GM04503 (cell line): ENCODE measurements at regions not wholly inside any gene's neighbourhood (a gene's known extent, or its start where the extent isn't known, plus 50 kb on each side); places are given as distances from the start of the nearest gene placed in this dataset.
A peak's percentile ranks its signal among the peaks of the same experiment; 100 is the strongest.
"Not testable (repeated sequence)": the region's sequence is repeated elsewhere in the genome, so short reads cannot be mapped to it uniquely, and the experiment has no call there.

ENCODE experiments used
- DNase-seq: peaks from one replicate; pipeline ENCODE4 v3.0.0-alpha.2; 2012; ENCODE audit warnings: low read depth

DNA sequence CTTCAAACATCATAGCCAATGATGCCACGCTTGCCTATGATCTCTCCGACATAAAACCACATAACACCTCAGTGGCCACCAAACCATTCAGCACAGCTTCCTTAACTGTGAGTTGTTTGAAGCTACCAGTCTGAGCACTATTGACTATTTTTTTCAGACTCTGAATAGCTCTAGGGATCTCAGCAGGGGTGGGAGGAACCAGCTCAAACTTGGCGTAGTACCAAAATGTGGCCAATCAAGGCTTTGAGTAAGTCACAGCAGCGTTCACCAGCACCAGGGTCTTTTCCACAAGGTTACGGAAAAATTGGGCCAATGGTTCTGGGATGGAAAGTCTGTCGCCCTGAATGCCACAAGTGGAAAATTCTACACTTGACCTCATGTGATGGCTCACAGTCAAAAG is 70.6 kb downstream of the SMPDL3A start:
- no peak for DNase-seq

DNA sequence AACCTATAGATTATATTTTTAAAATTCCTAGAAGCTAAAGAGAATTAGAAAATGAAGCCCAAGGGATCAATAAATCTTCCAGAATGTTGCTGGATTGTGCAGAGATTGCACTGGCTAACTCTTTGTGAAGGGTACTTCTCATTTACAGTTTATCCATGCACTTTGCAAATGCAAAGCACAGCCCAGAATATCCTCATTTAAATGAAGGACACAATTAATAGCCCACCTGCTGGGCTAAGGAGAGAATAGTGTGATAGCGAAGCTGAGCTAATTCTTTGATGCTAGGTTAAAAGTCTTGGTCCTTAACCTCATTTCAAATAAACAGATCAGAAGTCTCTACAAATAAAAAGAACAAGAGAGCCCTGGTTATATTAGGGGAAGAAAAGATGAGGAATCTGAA is 72.5 kb downstream of the SMPDL3A start:
- no peak for DNase-seq

DNA sequence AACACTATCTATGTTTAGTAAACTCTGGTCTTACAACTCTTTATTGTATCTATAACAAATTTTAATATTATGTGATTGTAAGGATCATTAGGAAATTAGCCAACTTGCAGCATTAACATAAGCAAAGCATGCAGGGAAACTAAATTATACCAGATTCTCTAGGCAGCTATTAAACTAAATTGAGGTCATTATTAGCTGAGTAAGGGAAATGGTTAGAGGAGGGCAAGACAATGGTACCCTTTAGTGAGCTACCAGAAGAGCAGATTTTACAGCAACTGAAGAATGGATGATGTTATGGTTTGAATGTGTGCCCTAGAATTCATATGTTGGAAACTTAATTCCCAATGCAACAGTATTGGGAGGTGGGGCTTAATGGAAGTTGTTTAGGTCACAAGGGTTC is 79.1 kb downstream of the SMPDL3A start:
- no peak for DNase-seq

DNA sequence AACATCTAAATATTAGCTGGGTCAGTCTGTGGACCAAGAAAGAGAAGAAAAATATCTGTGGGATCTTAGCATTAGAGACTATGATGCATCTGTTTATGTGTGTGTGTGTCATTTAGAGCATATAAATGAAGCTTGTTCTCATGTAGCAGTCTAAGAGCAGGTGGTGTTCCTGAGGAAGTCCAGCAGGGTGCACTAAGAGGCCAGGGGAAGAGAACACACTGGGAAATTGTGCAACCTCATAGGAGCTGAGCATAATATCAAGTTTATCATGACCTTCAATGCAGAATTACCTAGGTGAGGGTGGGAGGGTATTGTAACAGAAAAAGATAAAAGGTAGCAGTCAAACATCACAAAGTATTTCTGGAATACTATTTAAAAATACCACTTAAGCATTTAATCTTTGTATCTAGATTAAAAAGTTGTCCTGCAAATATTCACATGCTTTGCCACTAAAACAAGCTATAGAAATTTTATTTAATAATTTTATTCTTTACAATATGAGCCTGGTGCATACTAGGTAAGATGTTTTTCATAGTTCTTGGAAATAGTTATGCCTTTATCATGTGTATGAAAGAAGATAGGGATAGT is 80.5 kb downstream of the SMPDL3A start:
- DNase-seq: peak; percentile 6

DNA sequence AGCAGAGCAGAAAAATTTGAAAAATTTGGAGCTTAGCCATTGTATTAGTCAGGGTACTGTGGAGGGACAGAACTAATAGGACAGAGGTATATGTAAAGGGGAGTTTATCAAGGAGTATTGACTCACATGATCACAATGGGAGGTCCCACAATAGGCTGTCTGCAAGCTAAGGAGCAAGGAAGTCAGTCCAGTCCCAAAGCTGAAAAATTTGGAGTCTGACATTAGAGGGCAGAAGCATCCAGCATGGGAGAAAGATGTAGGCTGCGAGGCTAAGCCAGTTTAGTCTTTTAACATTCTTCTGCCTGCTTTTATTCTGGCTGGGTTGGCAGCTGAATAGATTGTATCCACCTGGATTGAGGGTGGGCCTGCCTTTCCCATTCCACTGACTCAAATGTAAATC is 82.0 kb downstream of the SMPDL3A start:
- DNase-seq: no peak

DNA sequence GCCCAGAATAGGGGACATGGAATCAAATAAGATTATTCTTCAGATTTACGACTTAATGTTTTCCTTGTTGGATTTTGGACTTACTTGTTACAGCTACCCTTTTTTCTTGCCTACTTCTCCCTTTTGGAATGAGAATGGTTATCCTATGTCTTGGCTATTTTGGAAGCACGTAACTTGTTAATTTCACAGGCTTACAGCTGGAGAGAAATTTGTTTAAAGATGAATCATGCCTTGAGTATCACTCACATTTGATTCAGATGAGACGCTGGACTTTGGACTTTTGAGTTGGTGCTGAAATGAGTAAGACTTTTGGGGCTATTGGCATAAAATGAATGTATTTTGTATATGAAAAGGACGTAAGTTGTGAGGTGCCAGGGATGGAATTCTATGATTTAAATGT is 83.3 kb downstream of the SMPDL3A start:
- DNase-seq: no peak

DNA sequence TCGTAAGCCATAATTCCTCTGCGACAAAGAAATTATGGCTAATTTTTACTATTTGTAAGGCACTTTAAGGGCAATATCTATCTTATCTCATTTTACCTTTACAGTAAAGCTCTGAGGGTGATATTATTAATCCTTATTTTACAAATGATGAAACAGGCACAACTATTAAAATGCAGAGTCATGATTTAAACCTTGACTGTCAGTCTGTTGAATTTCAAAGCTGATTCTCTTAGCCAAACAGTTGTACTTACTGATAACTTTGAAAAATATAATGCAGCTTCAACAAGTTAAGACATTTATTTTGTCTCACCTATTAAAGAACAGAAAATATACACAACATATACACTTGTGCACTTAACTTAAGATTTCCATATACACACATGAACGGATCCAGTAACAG is 88.2 kb downstream of the SMPDL3A start:
- no peak for DNase-seq

DNA sequence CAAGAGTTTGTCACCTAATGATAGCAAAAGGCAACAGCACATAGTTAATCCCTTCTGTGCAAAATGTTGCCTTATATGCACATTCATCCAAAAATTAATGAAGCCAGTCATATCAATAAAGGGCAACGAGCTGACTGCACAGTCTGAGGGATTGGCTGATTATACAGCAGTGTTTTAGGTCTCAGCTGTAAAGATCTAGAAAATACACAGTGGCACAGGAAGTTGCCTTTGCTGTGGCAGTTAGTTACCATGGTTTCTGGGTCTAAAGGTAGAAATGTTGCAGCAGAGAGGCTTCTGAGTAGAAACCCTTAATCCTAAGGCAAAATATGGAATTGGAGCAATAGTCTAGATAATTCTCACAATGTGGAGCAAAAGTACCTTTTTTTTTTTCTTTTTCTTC is 89.7 kb downstream of the SMPDL3A start:
- DNase-seq: no peak

DNA sequence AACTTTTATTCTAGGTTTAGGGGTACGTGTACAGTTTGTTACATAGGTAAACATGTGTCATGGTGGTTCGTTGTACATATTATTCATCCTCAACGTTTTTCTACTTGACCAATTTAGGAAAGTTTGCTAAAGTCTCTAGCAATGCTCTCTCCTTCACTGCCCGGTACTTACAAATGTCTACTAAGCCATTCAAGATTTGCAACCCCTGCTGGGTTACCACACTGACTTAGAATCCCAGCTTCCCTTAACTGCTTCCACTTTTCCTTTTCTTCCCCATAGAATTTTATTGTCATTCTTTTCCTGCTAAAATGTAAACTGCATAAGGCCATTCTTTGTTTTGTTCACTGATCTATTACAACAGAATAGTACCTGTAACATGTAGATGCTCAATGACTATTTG is 97.4 kb downstream of the SMPDL3A start:
- DNase-seq: no peak

DNA sequence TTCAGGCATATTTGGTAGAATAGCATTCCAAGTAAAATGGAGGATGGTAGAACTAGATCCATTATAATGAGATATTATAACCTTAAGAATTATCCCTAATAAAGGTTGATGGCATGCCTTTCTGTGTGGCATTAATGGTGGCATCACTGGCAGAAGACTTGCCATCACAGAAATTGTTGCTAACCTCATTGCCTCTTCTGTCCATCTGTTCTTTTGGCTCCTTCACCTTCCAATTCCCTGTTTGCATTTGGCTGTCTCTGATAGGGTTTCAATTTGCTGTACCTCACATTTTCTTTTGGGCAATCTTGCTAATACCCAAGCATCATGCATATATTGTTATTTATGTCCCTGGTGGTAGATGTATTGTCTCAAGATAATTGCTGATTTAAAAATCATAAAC is 98.9 kb downstream of the SMPDL3A start:
- no peak for DNase-seq

DNA sequence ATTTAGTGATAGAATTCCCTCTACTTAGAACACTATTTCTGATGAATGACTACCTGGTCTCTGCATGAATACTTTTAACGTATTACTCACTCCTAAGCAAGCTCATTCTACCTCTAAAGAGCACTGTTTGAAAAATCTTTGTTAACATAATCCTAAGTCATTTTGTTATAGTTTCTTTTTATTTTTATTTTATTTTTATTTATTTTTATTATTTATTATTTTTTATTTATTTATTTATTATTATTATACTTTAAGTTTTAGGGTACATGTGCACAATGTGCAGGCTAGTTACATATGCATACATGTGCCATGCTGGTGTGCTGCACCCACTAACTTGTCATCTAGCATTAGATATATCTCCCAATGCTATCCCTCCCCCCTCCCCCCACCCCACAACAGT is 99.6 kb downstream of the SMPDL3A start:
- not testable (repeated sequence) for DNase-seq

DNA sequence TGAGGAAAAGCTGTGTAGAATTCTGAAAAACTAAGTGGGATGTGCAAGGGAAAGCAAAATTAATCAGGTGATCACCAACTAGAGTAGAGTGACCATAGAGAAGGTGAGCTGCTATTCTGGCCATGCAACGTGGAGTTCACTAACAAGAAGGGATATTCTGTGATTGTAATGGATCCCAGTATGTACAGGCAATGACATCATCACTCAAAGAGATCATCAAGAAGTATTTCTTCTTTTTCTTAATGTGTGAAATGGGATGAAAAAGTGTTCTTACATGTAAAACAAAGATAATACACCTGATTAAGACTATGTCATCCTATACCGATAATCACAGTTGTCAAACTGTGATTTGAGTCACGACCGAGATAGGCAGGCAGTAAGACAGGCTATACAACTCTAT is 101.2 kb downstream of the SMPDL3A start:
- no peak for DNase-seq

DNA sequence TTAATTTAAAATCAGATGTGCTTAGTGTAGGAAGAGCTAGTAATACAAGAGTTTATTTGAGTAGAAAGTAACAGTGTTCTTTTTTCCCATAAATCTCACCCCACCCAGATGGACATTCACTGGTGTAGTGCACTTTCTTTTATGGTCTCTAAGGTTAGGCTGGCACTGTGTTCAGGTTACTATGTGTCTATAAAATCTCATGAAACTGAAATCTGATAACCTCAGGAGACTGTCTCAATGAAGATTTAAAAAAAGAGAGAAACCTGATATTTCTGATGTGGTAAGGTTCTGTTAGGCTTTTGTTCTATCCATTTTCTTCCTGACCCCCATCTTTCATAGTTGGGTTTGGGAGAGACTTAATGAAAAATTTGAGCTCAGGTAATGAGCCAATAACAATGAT is 101.2 kb upstream of the CLVS2 start:
- DNase-seq: no peak

DNA sequence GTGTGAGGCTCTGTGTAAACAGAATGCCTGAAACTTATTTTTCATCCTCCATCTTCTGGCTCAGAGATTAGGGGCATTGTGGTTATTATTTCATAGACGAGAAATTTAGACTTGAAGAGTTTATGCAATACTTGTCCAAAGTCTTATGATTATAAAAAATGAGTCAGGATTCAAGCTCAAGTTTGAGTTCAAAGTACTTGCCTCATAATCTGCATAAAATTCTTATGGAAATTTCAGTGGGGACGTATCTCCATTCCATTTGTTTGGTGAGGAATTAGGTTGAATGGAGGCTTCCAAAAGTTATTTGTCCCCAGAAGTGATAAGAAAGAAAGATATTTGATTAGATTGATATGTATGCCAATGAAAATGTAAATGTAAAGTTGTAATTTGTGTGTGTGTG is 93.7 kb upstream of the CLVS2 start:
- no peak for DNase-seq

DNA sequence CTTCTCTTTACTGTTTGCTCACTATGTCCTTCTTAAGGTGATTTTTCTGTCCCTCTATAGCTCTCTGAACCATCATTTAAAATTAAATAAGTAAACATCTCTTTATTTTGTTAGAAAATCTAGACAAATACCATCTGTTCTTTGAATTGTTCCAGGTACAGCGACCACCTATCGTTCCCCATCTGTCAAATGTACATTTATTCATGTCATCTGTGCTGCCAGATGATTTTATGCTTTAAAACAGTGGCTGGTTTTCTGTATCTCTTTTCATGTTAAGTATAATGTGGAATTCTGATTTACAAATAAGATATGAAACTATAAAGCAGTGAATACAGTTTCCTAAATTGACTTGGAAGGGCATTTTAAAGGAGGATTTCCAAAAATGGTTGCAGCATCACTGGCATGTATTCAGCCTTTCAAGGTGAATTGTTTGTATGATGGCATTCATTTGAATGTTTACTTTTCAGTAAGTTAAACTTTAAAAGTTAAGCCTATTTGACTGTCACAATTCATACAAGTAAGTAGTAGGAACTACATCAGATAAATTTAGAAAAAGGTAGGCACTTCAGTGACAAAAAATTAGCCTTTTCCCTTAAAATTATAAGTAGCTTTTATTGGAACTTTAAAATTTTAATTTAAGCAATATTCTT is 92.6 kb upstream of the CLVS2 start:
- no peak for DNase-seq

DNA sequence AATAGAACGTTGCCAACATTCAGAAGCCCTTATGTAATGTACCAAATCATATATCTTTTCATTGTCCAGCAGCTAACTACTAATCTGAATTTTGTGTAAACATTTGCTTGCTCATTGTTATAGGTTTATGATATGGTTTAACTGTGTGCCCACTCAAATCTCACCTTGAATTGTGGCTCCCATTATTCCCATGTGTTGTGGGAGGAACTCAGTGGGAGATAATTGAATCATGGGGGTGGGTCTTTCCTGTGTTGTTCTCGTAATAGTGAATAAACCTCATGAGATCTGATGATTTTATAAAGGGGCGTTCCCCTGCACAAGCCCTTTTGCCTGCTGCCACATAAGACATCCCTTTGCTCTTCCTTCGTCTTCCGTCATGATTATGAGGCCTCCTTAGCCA is 91.9 kb upstream of the CLVS2 start:
- no peak for DNase-seq

DNA sequence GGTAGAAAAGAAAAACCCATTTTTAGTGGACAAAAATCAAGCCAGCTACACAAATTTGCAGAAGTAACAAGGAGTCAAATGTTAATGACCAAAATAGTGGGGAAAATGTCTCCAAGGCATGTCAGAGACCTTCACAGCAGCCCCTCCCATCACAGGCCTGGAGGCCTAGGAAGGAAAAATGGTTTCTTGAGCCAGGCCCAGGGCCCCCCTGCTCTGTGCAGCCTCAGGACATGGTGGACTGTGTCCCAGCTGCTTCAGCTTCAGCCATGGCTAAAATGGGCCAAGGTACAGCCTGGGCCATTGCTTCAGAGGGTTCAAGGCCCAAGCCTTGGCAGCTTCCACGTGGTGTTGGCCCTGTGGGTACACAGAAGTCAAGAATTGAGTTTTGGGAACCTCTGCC is 82.5 kb upstream of the CLVS2 start:
- no peak for DNase-seq

DNA sequence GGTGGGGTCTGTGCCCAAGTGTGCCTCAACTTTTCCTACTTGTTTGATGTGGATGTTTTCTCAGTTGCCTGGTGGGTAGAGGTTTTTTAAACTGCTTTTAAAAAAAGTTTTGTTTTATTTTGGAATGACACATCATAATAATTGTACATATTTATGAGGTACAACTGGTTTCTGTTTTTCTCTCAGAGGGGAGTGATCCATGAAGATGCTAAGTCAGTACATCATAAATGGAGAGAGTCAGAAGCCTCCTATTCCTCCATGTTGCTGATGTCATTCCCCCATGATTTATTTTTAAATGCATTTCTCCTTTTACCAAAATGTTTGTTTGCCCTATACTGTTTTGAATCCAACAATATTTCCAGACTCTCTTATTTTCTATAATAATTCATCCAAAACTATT is 77.3 kb upstream of the CLVS2 start:
- no peak for DNase-seq

DNA sequence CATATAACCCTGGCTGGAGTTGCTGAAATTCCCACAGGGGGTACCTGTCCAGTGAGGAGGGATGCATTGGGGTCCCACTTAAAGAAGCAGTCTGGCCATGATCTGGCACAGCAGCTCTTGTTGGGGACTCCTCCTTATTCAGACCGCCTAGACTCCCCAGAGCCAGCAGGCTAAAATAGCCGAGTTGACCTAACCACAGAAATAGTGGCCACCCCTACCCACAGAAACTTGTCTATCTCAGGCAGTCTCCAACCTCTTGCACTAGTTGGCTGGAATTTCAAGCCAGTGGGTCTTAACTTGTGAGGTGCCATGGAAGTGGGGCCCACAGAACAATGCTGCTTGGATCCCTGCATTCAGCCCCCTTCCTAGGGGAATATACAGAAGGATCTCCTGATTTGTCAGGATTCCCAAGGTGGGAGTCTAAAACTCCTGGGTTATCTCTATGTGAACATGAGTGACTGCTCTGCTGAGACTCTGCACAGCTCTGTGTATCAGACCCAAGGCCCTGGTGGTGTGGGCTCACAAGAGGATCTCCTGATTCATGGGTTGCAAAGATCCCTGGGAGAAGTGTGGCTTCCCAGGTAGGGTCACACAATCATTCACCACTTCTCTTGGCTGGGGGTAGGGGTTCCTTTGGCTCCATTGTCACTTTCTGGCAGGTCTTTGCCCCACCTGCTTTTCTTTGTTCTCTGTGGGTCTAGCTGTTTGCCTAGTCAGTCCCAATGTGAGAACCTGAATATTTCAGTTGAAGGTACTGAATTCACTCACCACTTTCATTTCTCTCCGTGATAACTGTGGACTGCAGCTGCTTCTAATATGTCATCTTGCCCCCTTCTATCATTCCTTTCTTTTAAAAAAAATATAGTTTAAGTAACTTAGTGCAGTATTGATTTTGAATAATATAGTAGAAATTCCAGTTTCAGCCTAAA is 65.5 kb upstream of the CLVS2 start:
- no peak for DNase-seq

DNA sequence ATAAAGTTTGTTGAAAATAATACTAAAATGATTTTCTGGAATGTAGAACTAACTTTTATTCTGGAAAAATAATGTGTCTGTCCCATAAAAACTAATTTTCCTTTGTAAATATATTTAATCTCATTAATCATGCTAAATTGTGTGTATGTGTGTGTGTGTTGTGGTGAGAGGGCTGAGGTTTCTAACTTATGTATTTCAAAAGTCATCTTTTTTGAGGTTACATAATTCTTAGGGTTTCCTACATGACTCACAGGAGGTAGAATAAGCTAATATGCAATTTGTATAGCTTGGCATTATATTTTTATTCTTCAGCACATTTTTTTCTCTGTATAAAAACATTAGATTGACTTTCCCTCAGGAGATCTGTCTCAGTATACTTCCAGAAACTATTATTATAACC is 64.1 kb upstream of the CLVS2 start:
- no peak for DNase-seq

DNA sequence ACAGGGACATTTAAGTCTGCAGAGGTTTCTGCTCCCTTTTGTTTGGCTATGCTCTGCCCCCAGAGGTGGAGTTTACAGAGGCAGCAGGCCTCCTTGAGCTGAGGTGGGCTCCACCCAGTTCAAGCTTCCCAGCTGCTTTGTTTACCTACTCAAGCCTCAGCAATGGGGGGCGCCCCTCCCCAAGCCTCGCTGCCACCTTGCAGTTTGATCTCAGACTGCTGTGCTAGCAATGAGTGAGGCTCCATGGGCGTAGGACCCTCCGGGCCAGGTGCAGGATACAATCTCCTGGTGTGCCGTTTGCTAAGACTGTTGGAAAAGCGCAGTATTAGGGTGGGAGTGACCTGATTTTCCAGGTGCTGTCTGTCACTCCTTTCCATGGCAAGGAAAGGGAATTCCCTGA is 51.1 kb upstream of the CLVS2 start:
- not testable (repeated sequence) for DNase-seq
